Pancreas (tissue), 10 donors: ENCODE measurements at regions not wholly inside any gene's neighbourhood (a gene's known extent, or its start where the extent isn't known, plus 50 kb on each side); places are given as distances from the start of the nearest gene placed in this dataset.

Source experiments
- ATAC-seq, 4 donors: fragments of 200-7000 bp; cut with Tn5 transposase; one replicate each; pipeline versions ENCODE4 v1.8.0 to v1.9.1; 2020; ENCODE audit warnings: mild to moderate bottlenecking in 4 of 4, moderate library complexity in 4 of 4
- DNase-seq, 6 donors: peaks; one replicate each; pipeline ENCODE4 v3.0.0-alpha.2; 2020
- FAIRE-seq: peaks from 2 replicates; lab custom pipeline; 2012; peaks lifted over from hg19 to GRCh38; lab: Jason Lieb, UNC
- H3K27ac ChIP-seq, 4 donors: fragments of 200-600 bp; sonication (generic); 1 replicate in 3 of 4; 2 replicates in 1 of 4; pipeline versions ENCODE4 v1.5.0 to v1.8.0; 2020
- H3K27me3 ChIP-seq, 4 donors: fragments of 200-600 bp; one replicate each; pipeline ENCODE4 v1.8.0; 2021
- H3K36me3 ChIP-seq, 3 donors: fragments of 200-600 bp; sonication (generic) in 1 of 3; one replicate each; pipeline versions ENCODE4 v1.5.0 to v1.8.0; 2020 to 2021
- H3K4me1 ChIP-seq, 3 donors: fragments of 200-600 bp; one replicate each; pipeline ENCODE4 v1.8.0; 2021
- H3K4me3 ChIP-seq, 4 donors: fragments of 200-600 bp; sonication (generic) in 2 of 4; one replicate each; pipeline versions ENCODE4 v1.5.0 to v1.8.0; 2020 to 2021
- H3K9me3 ChIP-seq, 4 donors: fragments of 200-600 bp; one replicate each; pipeline ENCODE4 v1.8.0; 2021
- WGBS, 2 donors: extraction: QIAGEN DNeasy Blood & Tissue Kit; methylation state at CpG; one replicate each; pipeline ENCODE4 v1.1.7; 2013; 5-methylcytosine and 5-hydroxymethylcytosine counted together
- intact Hi-C, 3 donors: fragments of 100-400 bp; cut with DNase I; formaldehyde crosslinking; loops; one replicate each; pipeline versions ENCODE4 v1.11.1 to v1.14.2; 2022
- TF ChIP-seq, protein P1 (sequence below), 4 donors: fragments of 200-600 bp; sonication (generic) in 3 of 4; IDR thresholded peaks; one replicate each; pipeline versions ENCODE4 v1.5.0 to v1.8.0; 2021; ENCODE audit warnings: antibody characterized with exemption in 4 of 4
- donor health status: healthy with polysubstance abuse.
- donor health status: DM: no; HTN: no; CAD: no; lungs with moderate emphysema.
- donor health status: DM: no; HTN: no; CAD: no.
- donor health status: control.
- donor health status: control.
- donor health status: Bipolar disorder and iron deficiency.
- donor health status: DM: yes; HTN: yes; CAD: no.
- donor health status: DM: no; HTN: no; CAD: no.
- donor health status: DM: no; HTN: no; CAD: no.
- donor health status: DM: yes; HTN: yes; CAD: no.

DNA sequence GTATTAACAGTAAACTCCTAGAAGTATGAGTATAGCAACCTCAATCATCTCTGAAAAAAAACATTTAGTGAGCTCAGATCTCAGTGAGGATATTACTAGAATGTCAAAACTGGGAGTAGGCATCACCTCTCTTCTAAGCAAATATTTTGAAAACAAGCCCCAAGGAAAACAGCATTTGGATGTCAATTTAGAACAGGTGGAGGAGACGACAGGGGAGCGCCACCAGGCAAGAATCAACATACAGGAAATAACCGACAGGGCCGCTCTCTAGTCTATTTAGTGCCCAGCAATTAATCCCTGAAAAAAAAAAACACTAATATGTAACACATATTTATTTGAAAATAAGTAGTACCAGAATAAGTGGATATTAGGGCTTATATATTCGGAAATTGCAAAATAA lies 940.3 kb upstream of the ADGRL3 start:
- 55 to 72% methylated on average over 5 of the region's 5 CpGs for WGBS, 2 donors
- H3K27me3 ChIP-seq: no peaks in the 10 kb centered on the region
- no peaks in the 10 kb centered on the region for H3K4me1 ChIP-seq
- H3K9me3 ChIP-seq: no peaks in the 10 kb centered on the region
- no peak overlapping the region for H3K4me3 ChIP-seq
- ATAC-seq (no peak), DNase-seq (no peak), FAIRE-seq (no peak)
- intact Hi-C loops: no loop called here
- TF ChIP-seq, protein P1, sequence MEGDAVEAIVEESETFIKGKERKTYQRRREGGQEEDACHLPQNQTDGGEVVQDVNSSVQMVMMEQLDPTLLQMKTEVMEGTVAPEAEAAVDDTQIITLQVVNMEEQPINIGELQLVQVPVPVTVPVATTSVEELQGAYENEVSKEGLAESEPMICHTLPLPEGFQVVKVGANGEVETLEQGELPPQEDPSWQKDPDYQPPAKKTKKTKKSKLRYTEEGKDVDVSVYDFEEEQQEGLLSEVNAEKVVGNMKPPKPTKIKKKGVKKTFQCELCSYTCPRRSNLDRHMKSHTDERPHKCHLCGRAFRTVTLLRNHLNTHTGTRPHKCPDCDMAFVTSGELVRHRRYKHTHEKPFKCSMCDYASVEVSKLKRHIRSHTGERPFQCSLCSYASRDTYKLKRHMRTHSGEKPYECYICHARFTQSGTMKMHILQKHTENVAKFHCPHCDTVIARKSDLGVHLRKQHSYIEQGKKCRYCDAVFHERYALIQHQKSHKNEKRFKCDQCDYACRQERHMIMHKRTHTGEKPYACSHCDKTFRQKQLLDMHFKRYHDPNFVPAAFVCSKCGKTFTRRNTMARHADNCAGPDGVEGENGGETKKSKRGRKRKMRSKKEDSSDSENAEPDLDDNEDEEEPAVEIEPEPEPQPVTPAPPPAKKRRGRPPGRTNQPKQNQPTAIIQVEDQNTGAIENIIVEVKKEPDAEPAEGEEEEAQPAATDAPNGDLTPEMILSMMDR (IDR thresholded peaks at IDR 0.05): no peak
- H3K27ac ChIP-seq: no peak overlapping the region
- H3K36me3 ChIP-seq: no peaks in the 10 kb centered on the region

DNA sequence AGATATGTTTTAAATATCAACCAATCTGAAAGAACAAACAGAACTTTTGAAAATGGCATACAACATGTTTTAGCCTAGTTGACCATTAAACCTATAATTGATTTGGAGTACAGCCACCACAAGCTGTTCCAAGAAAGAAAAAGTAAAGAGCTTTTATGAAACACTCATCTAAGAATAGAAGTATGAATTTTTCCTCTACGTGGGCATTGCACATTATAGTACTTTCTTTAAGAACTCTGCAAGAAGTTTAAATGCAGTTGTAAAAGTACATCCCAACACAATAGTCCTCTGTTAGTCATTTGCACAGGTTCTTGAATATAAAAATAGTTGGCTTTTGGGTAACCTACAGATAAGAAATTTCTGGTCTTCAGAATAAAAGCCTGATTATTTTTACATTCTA lies 933.6 kb upstream of the ADGRL3 start:
- Histone ChIP-seq H3K4me1 (no peaks in the 10 kb centered on the region), H3K27me3 (no peaks in the 10 kb centered on the region), H3K9me3 (no peaks in the 10 kb centered on the region), H3K36me3 (no peaks in the 10 kb centered on the region), H3K27ac (no peak overlapping the region), H3K4me3 (no peak overlapping the region)
- no peak for FAIRE-seq
- TF ChIP-seq, protein P1 (IDR thresholded peaks at IDR 0.05): no peak
- intact Hi-C loops: no loop called here
- no peak for DNase-seq
- ATAC-seq: peak in 2 of 4 donors; percentile 21 to 36
- 3 to 11% methylated on average over 1 of the region's 1 CpG for WGBS, 2 donors

DNA sequence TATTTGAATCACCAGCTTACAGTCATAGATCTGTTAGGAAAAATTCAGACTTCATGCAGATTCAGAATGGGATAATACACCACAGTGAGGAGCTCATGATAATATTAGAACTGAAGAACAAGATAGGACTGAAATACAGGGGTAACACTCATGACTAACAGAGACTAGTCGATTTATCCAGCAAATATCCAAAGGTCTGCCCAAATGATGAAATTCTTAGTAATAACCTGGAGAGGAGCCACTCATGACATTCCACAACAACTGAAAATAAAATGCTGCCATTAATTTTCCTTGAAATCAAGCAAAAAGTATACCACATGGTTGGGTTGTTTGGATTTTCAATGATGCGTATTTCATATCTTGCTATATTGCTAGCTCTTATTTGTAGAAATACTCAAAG lies 903.7 kb upstream of the ADGRL3 start:
- Histone ChIP-seq H3K36me3 (no peaks in the 10 kb centered on the region), H3K4me3 (no peak overlapping the region), H3K4me1 (no peaks in the 10 kb centered on the region), H3K27ac (no peak overlapping the region), H3K27me3 (no peaks in the 10 kb centered on the region), H3K9me3 (no peaks in the 10 kb centered on the region)
- TF ChIP-seq, protein P1 (IDR thresholded peaks at IDR 0.05): no peak
- 21 to 34% methylated on average over 2 of the region's 2 CpGs for WGBS, 2 donors
- FAIRE-seq (no peak), DNase-seq (no peak), ATAC-seq (no peak)
- intact Hi-C loops: no loop called here

DNA sequence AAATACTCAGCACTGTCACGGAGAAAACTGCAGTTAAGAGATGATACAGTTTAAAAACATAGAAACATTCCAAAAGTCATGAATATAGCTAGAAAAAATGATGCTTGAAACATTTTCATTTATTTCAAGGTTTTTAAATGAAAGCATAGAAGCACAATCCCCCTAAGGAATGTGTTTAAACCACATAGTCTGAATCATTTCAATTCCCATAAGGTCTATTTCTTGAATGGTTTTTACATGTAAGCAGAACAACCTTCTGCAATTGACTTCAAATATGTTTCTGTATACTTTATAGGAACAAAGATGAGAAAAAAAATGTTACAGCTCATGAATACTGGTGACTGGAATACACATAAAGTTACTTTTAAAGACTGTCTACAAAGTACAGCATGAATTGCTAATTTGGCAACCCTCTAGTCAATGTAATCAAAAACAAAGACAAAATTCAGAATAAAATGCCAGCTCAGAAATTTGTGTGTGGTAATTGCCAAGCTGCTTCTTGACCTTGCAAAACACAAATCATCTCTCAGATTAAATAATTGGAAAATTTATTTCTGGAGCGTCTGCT lies 886.4 kb upstream of the ADGRL3 start:
- FAIRE-seq (no peak), ATAC-seq (no peak)
- 70 to 86% methylated on average over 2 of the region's 2 CpGs for WGBS, 2 donors

DNA sequence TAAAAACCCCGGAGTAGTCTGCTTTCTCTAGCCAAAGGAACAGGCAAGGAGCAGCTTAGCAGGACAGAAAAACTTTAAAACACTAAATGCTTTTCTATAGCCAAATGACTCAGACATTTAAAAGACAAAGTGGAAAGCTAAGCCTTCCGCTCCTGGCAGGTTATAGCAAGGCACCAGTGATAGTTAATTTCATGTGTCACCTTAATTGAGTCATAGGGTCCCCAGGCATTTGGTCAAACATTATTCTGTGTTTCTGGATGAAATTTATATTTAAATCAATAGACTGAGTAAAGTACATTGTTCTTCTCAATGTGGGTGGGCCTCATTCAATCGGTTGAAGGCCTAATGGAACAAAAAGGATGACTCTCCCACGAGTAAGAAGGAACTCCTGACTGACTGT lies 885.7 kb upstream of the ADGRL3 start:
- Histone ChIP-seq H3K27ac (no peak overlapping the region), H3K9me3 (no peaks in the 10 kb centered on the region), H3K4me3 (no peak overlapping the region), H3K4me1 (no peaks in the 10 kb centered on the region), H3K27me3 (no peaks in the 10 kb centered on the region), H3K36me3 (no peaks in the 10 kb centered on the region)
- intact Hi-C loops: no loop called here
- no peak for FAIRE-seq
- 51 to 63% methylated on average over 4 of the region's 4 CpGs for WGBS, 2 donors
- TF ChIP-seq, protein P1 (IDR thresholded peaks at IDR 0.05): no peak
- DNase-seq: no peak
- ATAC-seq: no peak

More for the DNA sequence above, 886.4 kb upstream of the ADGRL3 start:
- Histone ChIP-seq H3K4me3 (no peak overlapping the region), H3K9me3 (no peaks in the 10 kb centered on the region), H3K27me3 (no peaks in the 10 kb centered on the region), H3K27ac (no peak overlapping the region), H3K4me1 (no peaks in the 10 kb centered on the region), H3K36me3 (no peaks in the 10 kb centered on the region)
- TF ChIP-seq, protein P1 (IDR thresholded peaks at IDR 0.05): no peak
- intact Hi-C loops: no loop called here
- DNase-seq: no peak
